Endodermal cell (in vitro differentiated cells): ENCODE measurements at regions not wholly inside any gene's neighbourhood (a gene's known extent, or its start where the extent isn't known, plus 50 kb on each side); places are given as distances from the start of the nearest gene placed in this dataset.

Experiments used
- DNase-seq: peaks from one replicate; pipeline ENCODE4 v3.0.0-alpha.2; 2017
- H3K27ac ChIP-seq: 2 replicates; pipeline ENCODE4 v1.5.1; 2013; ENCODE audit warnings: mild to moderate bottlenecking, low read depth, low read length, moderate library complexity
- H3K27me3 ChIP-seq: 2 replicates; pipeline ENCODE4 v1.6.1; 2013; ENCODE audit warnings: mild to moderate bottlenecking, low read length, moderate library complexity; ENCODE audit not compliant: insufficient read depth, control insufficient read depth, poor library complexity, severe bottlenecking
- H3K36me3 ChIP-seq: 2 replicates; pipeline ENCODE4 v1.7.0; 2013; ENCODE audit warnings: mild to moderate bottlenecking, low read length, moderate library complexity; ENCODE audit not compliant: control insufficient read depth, insufficient read depth
- H3K4me1 ChIP-seq: one replicate; pipeline ENCODE4 v1.7.0; 2013; ENCODE audit warnings: low read length; ENCODE audit not compliant: control insufficient read depth, insufficient read depth
- H3K4me3 ChIP-seq: 2 replicates; pipeline ENCODE4 v1.5.1; 2013; ENCODE audit warnings: mild to moderate bottlenecking, low read length, moderate library complexity
- H3K9ac ChIP-seq: 2 replicates; pipeline ENCODE4 v1.6.1; 2013; ENCODE audit warnings: mild to moderate bottlenecking, low read length, moderate library complexity; ENCODE audit not compliant: poor library complexity, severe bottlenecking; ENCODE audit errors: extremely low read depth
- H3K9me3 ChIP-seq: 2 replicates; pipeline ENCODE4 v1.6.1; 2013; ENCODE audit warnings: mild to moderate bottlenecking, low read length, moderate library complexity; ENCODE audit not compliant: control insufficient read depth
- H3K27ac Mint-ChIP-seq: 2 replicates; pipeline ENCODE4 v1.8.0; 2020; ENCODE audit warnings: mixed read lengths
- H3K27me3 Mint-ChIP-seq: 2 replicates; pipeline ENCODE4 v1.8.0; 2021; ENCODE audit warnings: mild to moderate bottlenecking, mixed read lengths; ENCODE audit not compliant: insufficient read depth
- H3K36me3 Mint-ChIP-seq: 2 replicates; pipeline ENCODE4 v1.8.0; 2020; ENCODE audit warnings: low read depth, mixed read lengths
- H3K4me1 Mint-ChIP-seq: 2 replicates; pipeline ENCODE4 v1.8.0; 2020; ENCODE audit warnings: mixed read lengths
- H3K4me3 Mint-ChIP-seq: 2 replicates; pipeline ENCODE4 v1.8.0; 2020; ENCODE audit warnings: mild to moderate bottlenecking, moderate library complexity, mixed read lengths
- H3K9me3 Mint-ChIP-seq: 2 replicates; pipeline ENCODE4 v1.8.0; 2020; ENCODE audit warnings: mild to moderate bottlenecking, mixed read lengths
- WGBS, 2 experiments: methylation state at CpG; one replicate each; pipeline versions ENCODE4 v1.1.5 to v1.1.7; 2013; ENCODE audit warnings: missing lambda C conversion rate in 2 of 2, mixed read lengths in 1 of 2; ENCODE audit not compliant: insufficient coverage in 1 of 2, insufficient read length in 1 of 2; 5-methylcytosine and 5-hydroxymethylcytosine counted together
- TF ChIP-seq, protein P1 (sequence below): fragments of 200-600 bp; sonication (generic); conservative IDR thresholded peaks from 2 replicates; pipeline ENCODE4 v1.5.0; 2021; ENCODE audit warnings: antibody characterized with exemption, mild to moderate bottlenecking

DNA sequence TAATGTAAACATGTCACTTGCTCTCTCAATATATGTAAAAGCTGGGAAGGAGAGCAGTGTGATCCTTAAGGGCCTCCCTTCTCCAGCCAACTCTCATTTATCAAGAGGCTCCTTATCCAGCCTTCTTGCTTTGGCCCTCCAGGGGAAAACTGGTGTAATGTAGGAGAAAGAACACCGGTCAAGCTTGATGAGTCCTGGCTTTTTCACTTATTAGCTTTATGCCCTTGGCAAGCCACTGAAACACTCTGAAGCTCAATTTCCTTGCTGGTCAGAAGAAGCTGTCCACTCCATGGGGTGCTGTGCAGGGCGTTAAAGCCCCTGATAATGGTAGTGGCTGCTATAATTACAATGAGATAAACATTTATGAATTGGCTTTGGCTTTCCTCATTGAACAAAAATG is 251.2 kb upstream of the RBBP8 start:
- Histone ChIP-seq H3K9me3 (peaks cover 4% of the 10 kb centered on the region), H3K27ac (no peak overlapping the region), H3K9ac (no peak overlapping the region), H3K4me3 (no peak overlapping the region), H3K27me3 (no peaks in the 10 kb centered on the region), H3K4me1 (no peaks in the 10 kb centered on the region), H3K36me3 (no peaks in the 10 kb centered on the region)
- Mint-ChIP-seq H3K9me3 (peaks cover 3% of the 10 kb centered on the region), H3K4me1 (no peaks in the 10 kb centered on the region), H3K4me3 (no peak overlapping the region), H3K27ac (no peak overlapping the region), H3K36me3 (no peaks in the 10 kb centered on the region), H3K27me3 (peaks cover 4% of the 10 kb centered on the region)
- TF ChIP-seq, protein P1, sequence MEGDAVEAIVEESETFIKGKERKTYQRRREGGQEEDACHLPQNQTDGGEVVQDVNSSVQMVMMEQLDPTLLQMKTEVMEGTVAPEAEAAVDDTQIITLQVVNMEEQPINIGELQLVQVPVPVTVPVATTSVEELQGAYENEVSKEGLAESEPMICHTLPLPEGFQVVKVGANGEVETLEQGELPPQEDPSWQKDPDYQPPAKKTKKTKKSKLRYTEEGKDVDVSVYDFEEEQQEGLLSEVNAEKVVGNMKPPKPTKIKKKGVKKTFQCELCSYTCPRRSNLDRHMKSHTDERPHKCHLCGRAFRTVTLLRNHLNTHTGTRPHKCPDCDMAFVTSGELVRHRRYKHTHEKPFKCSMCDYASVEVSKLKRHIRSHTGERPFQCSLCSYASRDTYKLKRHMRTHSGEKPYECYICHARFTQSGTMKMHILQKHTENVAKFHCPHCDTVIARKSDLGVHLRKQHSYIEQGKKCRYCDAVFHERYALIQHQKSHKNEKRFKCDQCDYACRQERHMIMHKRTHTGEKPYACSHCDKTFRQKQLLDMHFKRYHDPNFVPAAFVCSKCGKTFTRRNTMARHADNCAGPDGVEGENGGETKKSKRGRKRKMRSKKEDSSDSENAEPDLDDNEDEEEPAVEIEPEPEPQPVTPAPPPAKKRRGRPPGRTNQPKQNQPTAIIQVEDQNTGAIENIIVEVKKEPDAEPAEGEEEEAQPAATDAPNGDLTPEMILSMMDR: no peak
- WGBS, 2 experiments: 31 to 45% methylated on average over 2 of the region's 2 CpGs
- DNase-seq: no peak

DNA sequence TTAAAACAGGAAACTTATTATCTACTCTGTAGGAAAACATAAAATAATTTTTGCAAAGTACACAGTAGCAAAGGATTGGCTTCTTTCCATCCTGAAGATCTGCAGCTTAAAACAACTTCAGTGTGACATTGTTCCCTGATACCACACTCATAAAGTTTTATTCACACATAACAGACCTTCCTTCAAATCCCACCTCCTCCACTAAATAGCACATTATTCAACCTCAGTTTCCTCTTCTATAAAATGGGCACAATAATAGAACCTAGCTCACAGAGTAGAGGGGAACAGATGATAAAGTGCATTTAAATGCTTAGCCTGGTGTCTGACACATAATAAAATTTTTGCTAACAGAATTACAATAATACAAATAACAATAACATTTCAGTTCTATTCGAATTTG is 250.4 kb upstream of the RBBP8 start:
- 86 to 100% methylated on average over 1 of the region's 1 CpG for WGBS, 2 experiments
- Histone ChIP-seq H3K36me3 (no peaks in the 10 kb centered on the region), H3K9me3 (peaks cover 12% of the 10 kb centered on the region), H3K4me1 (no peaks in the 10 kb centered on the region), H3K9ac (no peak overlapping the region), H3K27me3 (no peaks in the 10 kb centered on the region), H3K27ac (no peak overlapping the region), H3K4me3 (no peak overlapping the region)
- H3K27me3 Mint-ChIP-seq: peaks cover 7% of the 10 kb centered on the region
- no peak overlapping the region for H3K4me3 Mint-ChIP-seq
- no peak for DNase-seq
- TF ChIP-seq, protein P1: no peak
- H3K36me3 Mint-ChIP-seq: no peaks in the 10 kb centered on the region
- H3K4me1 Mint-ChIP-seq: no peaks in the 10 kb centered on the region
- H3K9me3 Mint-ChIP-seq: peaks cover 3% of the 10 kb centered on the region
- no peak overlapping the region for H3K27ac Mint-ChIP-seq

DNA sequence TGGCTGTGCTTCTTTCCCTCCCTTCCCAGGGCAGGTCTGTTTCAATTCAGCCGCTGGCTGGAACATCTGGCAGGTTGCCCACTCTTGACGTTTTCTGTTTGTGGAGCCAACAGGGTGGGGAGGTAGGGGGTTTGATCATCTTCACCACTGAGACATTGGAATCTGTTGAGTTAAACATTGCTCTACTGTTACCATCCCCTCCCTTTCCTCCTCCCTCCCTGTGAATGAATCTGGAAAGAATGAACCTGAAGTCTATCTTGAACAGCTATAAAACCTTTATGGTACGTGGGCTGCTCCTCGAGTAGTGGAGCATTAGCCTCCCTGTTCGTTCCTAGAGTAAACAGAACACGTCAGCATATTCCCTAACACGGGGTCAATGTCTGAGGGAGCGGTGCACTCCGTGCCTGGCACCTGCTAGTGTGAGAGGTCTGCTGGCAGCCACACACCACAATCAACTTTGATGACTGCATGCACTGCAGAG is 249.9 kb upstream of the RBBP8 start:
- no peak overlapping the region for H3K4me3 ChIP-seq
- no peak overlapping the region for H3K27ac ChIP-seq
- TF ChIP-seq, protein P1: no peak
- no peak overlapping the region for H3K9ac ChIP-seq
- H3K9me3 Mint-ChIP-seq: peaks cover 3% of the 10 kb centered on the region
- no peak overlapping the region for H3K27ac Mint-ChIP-seq
- no peaks in the 10 kb centered on the region for H3K4me1 Mint-ChIP-seq
- no peak overlapping the region for H3K4me3 Mint-ChIP-seq
- 90 to 94% methylated on average over 7 to 9 of the region's 9 CpGs for WGBS, 2 experiments
- no peaks in the 10 kb centered on the region for H3K4me1 ChIP-seq
- H3K36me3 Mint-ChIP-seq: no peaks in the 10 kb centered on the region
- DNase-seq: no peak
- H3K36me3 ChIP-seq: no peaks in the 10 kb centered on the region
- no peaks in the 10 kb centered on the region for H3K27me3 ChIP-seq
- peaks cover 7% of the 10 kb centered on the region for H3K27me3 Mint-ChIP-seq
- H3K9me3 ChIP-seq: peaks cover 16% of the 10 kb centered on the region
